ENCODE measurements at regions not wholly inside any gene's neighbourhood (a gene's known extent, or its start where the extent isn't known, plus 50 kb on each side); places are given as distances from the start of the nearest gene placed in this dataset.

DNA sequence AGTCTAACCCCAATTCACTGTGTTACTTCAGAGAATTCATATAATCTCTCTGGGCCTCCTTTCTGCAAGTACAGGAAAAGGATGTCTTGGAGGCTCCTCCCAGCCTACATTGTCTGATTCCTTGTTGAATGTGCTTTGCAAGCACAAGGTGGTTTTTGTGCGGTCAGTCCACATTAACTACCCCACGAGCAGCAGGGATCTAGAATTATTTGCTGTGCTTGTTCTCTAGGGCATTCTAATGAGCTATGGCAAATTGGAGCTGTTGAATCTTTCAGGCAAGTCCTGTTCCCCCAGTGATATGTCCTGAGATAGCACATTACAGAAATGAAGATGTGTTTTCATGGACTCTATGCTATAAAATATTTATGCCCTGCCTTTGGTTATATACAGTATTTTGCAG lies 349.4 kb downstream of the SLC4A3 start:
- no peak overlapping the region for H3K4me3 ChIP-seq (ENCODE audit: low read depth, low read length)
- no peak for DNase-seq (ENCODE audit: low read depth)
- H3K27me3 ChIP-seq (ENCODE audit: control insufficient read depth, insufficient read depth, low read length), result no peaks in the 10 kb centered on the region
- TF ChIP-seq, protein P1, sequence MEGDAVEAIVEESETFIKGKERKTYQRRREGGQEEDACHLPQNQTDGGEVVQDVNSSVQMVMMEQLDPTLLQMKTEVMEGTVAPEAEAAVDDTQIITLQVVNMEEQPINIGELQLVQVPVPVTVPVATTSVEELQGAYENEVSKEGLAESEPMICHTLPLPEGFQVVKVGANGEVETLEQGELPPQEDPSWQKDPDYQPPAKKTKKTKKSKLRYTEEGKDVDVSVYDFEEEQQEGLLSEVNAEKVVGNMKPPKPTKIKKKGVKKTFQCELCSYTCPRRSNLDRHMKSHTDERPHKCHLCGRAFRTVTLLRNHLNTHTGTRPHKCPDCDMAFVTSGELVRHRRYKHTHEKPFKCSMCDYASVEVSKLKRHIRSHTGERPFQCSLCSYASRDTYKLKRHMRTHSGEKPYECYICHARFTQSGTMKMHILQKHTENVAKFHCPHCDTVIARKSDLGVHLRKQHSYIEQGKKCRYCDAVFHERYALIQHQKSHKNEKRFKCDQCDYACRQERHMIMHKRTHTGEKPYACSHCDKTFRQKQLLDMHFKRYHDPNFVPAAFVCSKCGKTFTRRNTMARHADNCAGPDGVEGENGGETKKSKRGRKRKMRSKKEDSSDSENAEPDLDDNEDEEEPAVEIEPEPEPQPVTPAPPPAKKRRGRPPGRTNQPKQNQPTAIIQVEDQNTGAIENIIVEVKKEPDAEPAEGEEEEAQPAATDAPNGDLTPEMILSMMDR (IDR thresholded peaks at IDR 0.05; ENCODE audit: insufficient read depth, low read length, poor library complexity, severe bottlenecking), result no peak
- H3K36me3 ChIP-seq (ENCODE audit: control insufficient read depth, insufficient read depth, low read length), result no peaks in the 10 kb centered on the region

DNA sequence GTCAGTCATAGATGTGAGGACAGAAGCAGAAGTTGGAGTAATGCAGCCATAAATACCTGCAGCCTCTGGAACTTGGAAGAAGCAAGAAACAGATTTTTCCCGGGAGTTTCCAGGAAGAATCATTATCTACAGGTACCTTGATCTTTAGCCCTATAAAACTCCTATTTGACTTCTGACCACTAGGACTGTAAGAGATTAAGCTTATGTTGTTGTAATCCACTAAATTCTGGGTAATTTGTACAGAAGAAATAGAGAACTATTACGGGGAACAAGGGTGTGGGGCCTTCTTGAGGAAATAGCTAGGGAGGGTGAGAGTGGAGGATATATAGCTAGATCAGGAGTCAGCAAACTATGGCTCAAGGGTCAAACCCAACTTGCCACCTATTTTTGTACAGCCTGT lies 353.2 kb downstream of the SLC4A3 start:
- no peaks in the 10 kb centered on the region for H3K27me3 ChIP-seq (ENCODE audit: control insufficient read depth, insufficient read depth, low read length)
- H3K4me3 ChIP-seq (ENCODE audit: low read depth, low read length), result no peak overlapping the region
- TF ChIP-seq, protein P1 (IDR thresholded peaks at IDR 0.05; ENCODE audit: insufficient read depth, low read length, poor library complexity, severe bottlenecking), result no peak
- no peak for DNase-seq (ENCODE audit: low read depth)
- H3K36me3 ChIP-seq (ENCODE audit: control insufficient read depth, insufficient read depth, low read length), result no peaks in the 10 kb centered on the region

DNA sequence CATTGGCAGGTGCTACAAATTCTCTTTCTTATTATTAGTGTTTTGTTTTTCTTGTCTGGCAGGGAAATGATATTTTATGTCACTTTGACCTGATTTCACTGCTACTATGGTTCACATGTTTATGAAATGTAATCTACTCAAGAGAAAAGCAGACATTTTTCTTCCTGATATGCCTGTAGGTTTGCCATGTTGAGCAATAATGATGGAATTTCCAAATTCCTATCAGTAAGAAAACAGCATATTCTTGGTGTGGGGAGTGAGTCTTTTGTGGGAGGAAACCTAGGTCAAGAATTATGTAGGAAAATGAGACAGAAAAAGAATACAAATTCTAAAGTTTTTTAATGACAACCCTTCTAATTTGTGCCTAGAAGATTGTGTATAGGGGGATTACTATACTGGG lies 356.4 kb downstream of the SLC4A3 start:
- TF ChIP-seq, protein P1 (IDR thresholded peaks at IDR 0.05; ENCODE audit: insufficient read depth, low read length, poor library complexity, severe bottlenecking), result no peak

DNA sequence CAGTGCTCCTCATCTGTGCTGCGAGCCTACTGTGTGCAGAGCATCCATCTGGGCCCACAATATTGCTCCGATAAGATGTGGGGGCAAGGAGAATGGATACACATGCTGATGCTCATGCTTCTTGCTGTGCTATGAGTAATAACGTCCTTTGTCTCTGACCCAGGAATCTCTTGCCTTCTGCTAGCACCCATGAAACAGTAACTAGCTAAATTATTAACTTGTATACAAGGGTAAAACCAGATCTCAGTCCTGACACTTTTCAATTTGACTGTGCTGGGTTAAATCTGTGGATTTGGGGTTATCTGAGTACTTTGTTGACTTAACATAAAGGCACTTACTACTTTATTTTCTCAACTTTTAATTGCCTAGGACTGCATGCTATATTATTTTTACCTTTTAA lies 357.6 kb downstream of the SLC4A3 start:
- TF ChIP-seq, protein P1 (IDR thresholded peaks at IDR 0.05; ENCODE audit: insufficient read depth, low read length, poor library complexity, severe bottlenecking), result no peak
- no peaks in the 10 kb centered on the region for H3K27me3 ChIP-seq (ENCODE audit: control insufficient read depth, insufficient read depth, low read length)
- no peak overlapping the region for H3K4me3 ChIP-seq (ENCODE audit: low read depth, low read length)
- H3K36me3 ChIP-seq (ENCODE audit: control insufficient read depth, insufficient read depth, low read length), result no peaks in the 10 kb centered on the region
- no peak for DNase-seq (ENCODE audit: low read depth)

More for the DNA sequence above, 356.4 kb downstream of the SLC4A3 start:
- DNase-seq (ENCODE audit: low read depth), result no peak
- Histone ChIP-seq H3K4me3 (ENCODE audit: low read depth, low read length) (no peak overlapping the region), H3K27me3 (ENCODE audit: control insufficient read depth, insufficient read depth, low read length) (no peaks in the 10 kb centered on the region), H3K36me3 (ENCODE audit: control insufficient read depth, insufficient read depth, low read length) (no peaks in the 10 kb centered on the region)

DNA sequence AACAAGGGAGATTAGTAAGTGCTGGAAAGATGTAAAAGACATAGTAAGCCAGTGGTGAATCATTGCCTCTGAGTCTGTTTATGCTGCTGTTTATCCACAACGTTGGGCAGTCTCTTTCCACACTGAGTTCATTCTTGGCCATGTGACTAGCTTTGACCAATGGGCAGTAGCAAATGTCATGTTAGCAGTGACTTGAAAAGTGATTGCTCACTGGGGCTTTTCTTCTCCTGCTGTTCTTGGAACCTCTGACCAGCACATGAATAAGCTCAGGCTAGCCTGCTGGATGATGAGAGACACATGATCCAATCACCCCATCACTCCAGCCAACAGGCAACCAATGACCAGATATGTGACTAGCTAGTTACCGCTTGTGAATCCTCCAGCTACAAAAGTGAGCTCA lies 360.4 kb downstream of the SLC4A3 start:
- DNase-seq (ENCODE audit: low read depth), result peak; percentile 21
- no peaks in the 10 kb centered on the region for H3K27me3 ChIP-seq (ENCODE audit: control insufficient read depth, insufficient read depth, low read length)
- TF ChIP-seq, protein P1 (IDR thresholded peaks at IDR 0.05; ENCODE audit: insufficient read depth, low read length, poor library complexity, severe bottlenecking), result no peak
- no peak overlapping the region for H3K4me3 ChIP-seq (ENCODE audit: low read depth, low read length)
- no peaks in the 10 kb centered on the region for H3K36me3 ChIP-seq (ENCODE audit: control insufficient read depth, insufficient read depth, low read length)

DNA sequence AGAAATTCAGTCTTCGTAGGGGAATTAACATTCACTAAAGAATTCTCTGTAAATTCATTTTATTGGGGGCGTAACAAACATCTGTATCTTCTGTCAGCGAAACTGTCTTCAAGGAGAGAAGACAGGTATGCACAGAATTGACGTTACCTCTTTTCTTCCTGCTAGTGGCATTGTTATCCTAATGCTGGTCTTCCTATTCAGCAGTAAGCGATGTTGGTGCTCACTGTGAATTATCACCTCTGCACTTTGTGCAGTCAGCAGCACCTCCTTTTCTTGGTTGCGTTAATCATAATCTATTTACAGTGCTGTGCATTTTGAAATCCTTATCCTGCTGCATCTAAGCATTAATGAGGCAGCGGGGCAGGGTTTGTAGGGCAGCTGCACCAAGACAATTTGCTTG lies 362.3 kb downstream of the SLC4A3 start:
- Histone ChIP-seq H3K27me3 (ENCODE audit: control insufficient read depth, insufficient read depth, low read length) (no peaks in the 10 kb centered on the region), H3K36me3 (ENCODE audit: control insufficient read depth, insufficient read depth, low read length) (no peaks in the 10 kb centered on the region), H3K4me3 (ENCODE audit: low read depth, low read length) (no peak overlapping the region)
- TF ChIP-seq, protein P1 (IDR thresholded peaks at IDR 0.05; ENCODE audit: insufficient read depth, low read length, poor library complexity, severe bottlenecking), result no peak
- no peak for DNase-seq (ENCODE audit: low read depth)

Measured in kidney epithelial cell (primary cell).